Cardiac muscle cell (in vitro differentiated cells and primary cell): ENCODE measurements at regions not wholly inside any gene's neighbourhood (a gene's known extent, or its start where the extent isn't known, plus 50 kb on each side); places are given as distances from the start of the nearest gene placed in this dataset.
"Not testable (repeated sequence)": the region's sequence is repeated elsewhere in the genome, so short reads cannot be mapped to it uniquely, and the experiment has no call there.

ENCODE experiments used
- DNase-seq, 2 donors: peaks; one replicate each; pipeline versions ENCODE4 v3.0.0 to v3.0.0-alpha.2; 2010 to 2017; ENCODE audit warnings: low read depth in 1 of 2, low spot score in 1 of 2
- H3K27ac ChIP-seq: fragments of 200-600 bp; sonication (generic); 2 replicates; pipeline ENCODE4 v1.5.1; 2016
- H3K27me3 ChIP-seq: fragments of 200-600 bp; sonication (generic); 2 replicates; pipeline ENCODE4 v1.6.0; 2016; ENCODE audit warnings: control low read depth
- H3K36me3 ChIP-seq: fragments of 200-600 bp; sonication (generic); 2 replicates; pipeline ENCODE4 v1.5.1; 2016; ENCODE audit warnings: control low read depth
- H3K4me1 ChIP-seq: fragments of 200-600 bp; sonication (generic); 2 replicates; pipeline ENCODE4 v1.8.1; 2017; ENCODE audit warnings: low read depth, mild to moderate bottlenecking, mixed run types
- H3K4me3 ChIP-seq: fragments of 200-600 bp; sonication (generic); 2 replicates; pipeline ENCODE4 v1.5.1; 2016; ENCODE audit warnings: mild to moderate bottlenecking
- H3K9me3 ChIP-seq: fragments of 200-600 bp; sonication (generic); 2 replicates; pipeline ENCODE4 v1.5.1; 2017; ENCODE audit warnings: low read depth, mild to moderate bottlenecking, control low read depth
- TF ChIP-seq, protein P1 (sequence below): IDR thresholded peaks from 2 replicates; pipeline ENCODE4 v1.5.1; 2012; ENCODE audit warnings: low read depth, mild to moderate bottlenecking, low read length

DNA sequence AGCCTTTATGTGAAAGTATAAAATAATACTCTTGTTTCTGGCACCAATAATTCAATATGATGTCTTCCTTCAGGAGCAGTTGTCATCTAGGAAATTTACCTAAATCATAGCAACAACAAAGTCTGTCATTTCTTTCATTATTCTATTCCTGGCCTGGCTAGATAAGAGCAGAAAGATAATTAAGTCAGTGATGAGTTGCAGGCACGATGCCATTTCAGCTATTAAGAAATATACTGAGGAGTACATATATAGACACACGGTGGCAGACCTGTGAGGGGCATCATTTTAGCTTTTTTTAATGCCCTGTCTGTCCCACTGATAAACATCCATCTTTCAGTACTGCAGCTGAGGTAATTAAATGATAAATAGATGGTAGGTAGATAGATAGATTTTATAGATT is 756.1 kb upstream of the EPHA7 start:
- no peaks in the 10 kb centered on the region for H3K36me3 ChIP-seq
- peaks cover 8% of the 10 kb centered on the region for H3K4me1 ChIP-seq
- TF ChIP-seq, protein P1, sequence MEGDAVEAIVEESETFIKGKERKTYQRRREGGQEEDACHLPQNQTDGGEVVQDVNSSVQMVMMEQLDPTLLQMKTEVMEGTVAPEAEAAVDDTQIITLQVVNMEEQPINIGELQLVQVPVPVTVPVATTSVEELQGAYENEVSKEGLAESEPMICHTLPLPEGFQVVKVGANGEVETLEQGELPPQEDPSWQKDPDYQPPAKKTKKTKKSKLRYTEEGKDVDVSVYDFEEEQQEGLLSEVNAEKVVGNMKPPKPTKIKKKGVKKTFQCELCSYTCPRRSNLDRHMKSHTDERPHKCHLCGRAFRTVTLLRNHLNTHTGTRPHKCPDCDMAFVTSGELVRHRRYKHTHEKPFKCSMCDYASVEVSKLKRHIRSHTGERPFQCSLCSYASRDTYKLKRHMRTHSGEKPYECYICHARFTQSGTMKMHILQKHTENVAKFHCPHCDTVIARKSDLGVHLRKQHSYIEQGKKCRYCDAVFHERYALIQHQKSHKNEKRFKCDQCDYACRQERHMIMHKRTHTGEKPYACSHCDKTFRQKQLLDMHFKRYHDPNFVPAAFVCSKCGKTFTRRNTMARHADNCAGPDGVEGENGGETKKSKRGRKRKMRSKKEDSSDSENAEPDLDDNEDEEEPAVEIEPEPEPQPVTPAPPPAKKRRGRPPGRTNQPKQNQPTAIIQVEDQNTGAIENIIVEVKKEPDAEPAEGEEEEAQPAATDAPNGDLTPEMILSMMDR = no peak
- H3K27me3 ChIP-seq = no peaks in the 10 kb centered on the region
- H3K4me3 ChIP-seq = no peak overlapping the region
- H3K27ac ChIP-seq = no peak overlapping the region
- DNase-seq = no peak
- no peaks in the 10 kb centered on the region for H3K9me3 ChIP-seq

GRCh38 chr6:94163877-94164276 is 744.5 kb upstream of the EPHA7 start:
- Histone ChIP-seq H3K4me1 (no peaks in the 10 kb centered on the region), H3K27ac (no peak overlapping the region), H3K36me3 (no peaks in the 10 kb centered on the region), H3K9me3 (no peaks in the 10 kb centered on the region), H3K4me3 (no peak overlapping the region), H3K27me3 (no peaks in the 10 kb centered on the region)
- TF ChIP-seq, protein P1 = no peak
- DNase-seq = no peak

- Histone ChIP-seq H3K4me3 (no peak overlapping the region), H3K4me1 (no peaks in the 10 kb centered on the region), H3K36me3 (no peaks in the 10 kb centered on the region), H3K27me3 (no peaks in the 10 kb centered on the region), H3K9me3 (no peaks in the 10 kb centered on the region), H3K27ac (no peak overlapping the region)
- TF ChIP-seq, protein P1 = no peak
- DNase-seq = no peak
Measured at GRCh38 chr6:94150886-94151285, 731.5 kb upstream of the EPHA7 start.

GRCh38 chr6:94144807-94145206 is 725.4 kb upstream of the EPHA7 start:
- TF ChIP-seq, protein P1 = no peak
- Histone ChIP-seq H3K27me3 (no peaks in the 10 kb centered on the region), H3K4me1 (no peaks in the 10 kb centered on the region), H3K4me3 (no peak overlapping the region), H3K27ac (no peak overlapping the region), H3K9me3 (no peaks in the 10 kb centered on the region), H3K36me3 (no peaks in the 10 kb centered on the region)
- DNase-seq = no peak

DNA sequence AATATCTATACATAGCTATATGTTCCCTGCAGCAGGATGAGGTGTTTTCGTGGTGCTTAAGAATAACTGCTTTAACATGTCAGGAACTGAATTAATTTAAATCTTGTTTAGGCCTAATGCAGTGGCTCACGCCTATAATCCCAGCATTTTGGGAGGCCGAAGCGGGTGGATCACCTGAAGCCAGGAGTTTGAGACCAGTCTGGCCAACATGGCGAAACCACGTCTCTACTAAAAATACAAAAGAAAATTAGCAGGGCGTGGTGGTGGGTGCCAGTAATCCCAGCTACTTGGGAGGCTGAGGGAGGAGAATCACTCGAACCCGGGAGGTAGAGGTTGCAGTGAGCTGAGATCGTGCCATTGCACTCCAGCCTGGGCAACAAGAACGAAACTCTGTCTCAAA is 717.8 kb upstream of the EPHA7 start:
- H3K4me1 ChIP-seq, DNase-seq, H3K27me3 ChIP-seq, H3K27ac ChIP-seq, H3K9me3 ChIP-seq, H3K36me3 ChIP-seq, H3K4me3 ChIP-seq: not testable (repeated sequence)

- no peaks in the 10 kb centered on the region for H3K4me1 ChIP-seq
- DNase-seq = no peak
- H3K27me3 ChIP-seq = no peaks in the 10 kb centered on the region
- TF ChIP-seq, protein P1 = no peak
- H3K27ac ChIP-seq = no peak overlapping the region
- H3K9me3 ChIP-seq = no peaks in the 10 kb centered on the region
- no peaks in the 10 kb centered on the region for H3K36me3 ChIP-seq
- no peak overlapping the region for H3K4me3 ChIP-seq
Measured at GRCh38 chr6:94133106-94133505, 713.7 kb upstream of the EPHA7 start.
